Chondrocyte (in vitro differentiated cells): ENCODE measurements at regions not wholly inside any gene's neighbourhood (a gene's known extent, or its start where the extent isn't known, plus 50 kb on each side); places are given as distances from the start of the nearest gene placed in this dataset.

Experiments used
- DNase-seq: peaks from one replicate; pipeline ENCODE4 v3.0.0; 2021; ENCODE audit warnings: mixed read lengths, low spot score
- H3K27ac Mint-ChIP-seq: one replicate; pipeline ENCODE4 v1.8.0; 2021; ENCODE audit warnings: mild to moderate bottlenecking, moderate library complexity, mixed read lengths; ENCODE audit not compliant: unreplicated experiment
- H3K27me3 Mint-ChIP-seq: 2 replicates; pipeline ENCODE4 v1.8.0; 2021; ENCODE audit warnings: low read depth, mixed read lengths
- H3K36me3 Mint-ChIP-seq: 2 replicates; pipeline ENCODE4 v1.8.0; 2021; ENCODE audit warnings: low read depth, mixed read lengths
- H3K4me1 Mint-ChIP-seq: 2 replicates; pipeline ENCODE4 v1.8.0; 2021; ENCODE audit warnings: low read depth, mild to moderate bottlenecking, mixed read lengths
- H3K4me3 Mint-ChIP-seq: one replicate; pipeline ENCODE4 v1.8.0; 2021; ENCODE audit warnings: mild to moderate bottlenecking, moderate library complexity, mixed read lengths; ENCODE audit not compliant: unreplicated experiment
- H3K9me3 Mint-ChIP-seq: 2 replicates; pipeline ENCODE4 v1.8.0; 2021; ENCODE audit warnings: low read depth, mixed read lengths
- CTCF ChIP-seq: fragments of 200-600 bp; sonication (generic); IDR thresholded peaks from 2 replicates; pipeline ENCODE4 v1.5.0; 2021; ENCODE audit warnings: antibody characterized with exemption, mild to moderate bottlenecking, moderate library complexity

- peaks cover 9% of the 10 kb centered on the region for H3K27me3 Mint-ChIP-seq
- H3K36me3 Mint-ChIP-seq = no peaks in the 10 kb centered on the region
- no peak overlapping the region for H3K4me3 Mint-ChIP-seq
- no peak overlapping the region for H3K27ac Mint-ChIP-seq
- no peak for DNase-seq
- TF ChIP-seq CTCF = no peak
- no peaks in the 10 kb centered on the region for H3K9me3 Mint-ChIP-seq
- H3K4me1 Mint-ChIP-seq = peaks cover 11% of the 10 kb centered on the region
These were observed 239.8 kb upstream of the RAB4A start for GRCh38 chr1:229031061-229031460.

- Mint-ChIP-seq H3K27me3 (peaks cover 10% of the 10 kb centered on the region), H3K36me3 (peaks cover 3% of the 10 kb centered on the region), H3K4me3 (no peak overlapping the region), H3K27ac (no peak overlapping the region), H3K4me1 (peaks cover 11% of the 10 kb centered on the region), H3K9me3 (no peaks in the 10 kb centered on the region)
- TF ChIP-seq CTCF = no peak
- no peak for DNase-seq
These were observed 239.2 kb upstream of the RAB4A start for GRCh38 chr1:229031481-229032341.

GRCh38 chr1:229032375-229032774, 238.5 kb upstream of the RAB4A start:
- Mint-ChIP-seq H3K27me3 (peaks cover 12% of the 10 kb centered on the region), H3K4me3 (no peak overlapping the region)

GRCh38 chr1:229033480-229033879, 237.4 kb upstream of the RAB4A start:
- Mint-ChIP-seq H3K27me3 (peaks cover 15% of the 10 kb centered on the region), H3K4me1 (peaks cover 11% of the 10 kb centered on the region), H3K27ac (no peak overlapping the region), H3K9me3 (no peaks in the 10 kb centered on the region), H3K4me3 (no peak overlapping the region), H3K36me3 (peaks cover 3% of the 10 kb centered on the region)
- no peak for DNase-seq
- no peak for TF ChIP-seq CTCF

More at GRCh38 chr1:229032375-229032774, 238.5 kb upstream of the RAB4A start:
- Mint-ChIP-seq H3K36me3 (peaks cover 3% of the 10 kb centered on the region), H3K4me1 (peaks cover 11% of the 10 kb centered on the region), H3K9me3 (no peaks in the 10 kb centered on the region), H3K27ac (no peak overlapping the region)
- DNase-seq = no peak
- no peak for TF ChIP-seq CTCF

- Mint-ChIP-seq H3K4me3 (no peak overlapping the region), H3K9me3 (no peaks in the 10 kb centered on the region), H3K36me3 (peaks cover 5% of the 10 kb centered on the region)
These were observed 236.6 kb upstream of the RAB4A start for GRCh38 chr1:229034342-229034741.

More at GRCh38 chr1:229034342-229034741, 236.6 kb upstream of the RAB4A start:
- peaks cover 11% of the 10 kb centered on the region for H3K4me1 Mint-ChIP-seq
- TF ChIP-seq CTCF = no peak
- H3K27ac Mint-ChIP-seq = no peak overlapping the region
- peaks cover 23% of the 10 kb centered on the region for H3K27me3 Mint-ChIP-seq
- no peak for DNase-seq
